GM12878 (cell line): ENCODE measurements at regions not wholly inside any gene's neighbourhood (a gene's known extent, or its start where the extent isn't known, plus 50 kb on each side); places are given as distances from the start of the nearest gene placed in this dataset.

Source experiments
- CEBPB ChIP-seq, 2 experiments: fragments of 150-350 bp in 1 of 2; IDR thresholded peaks; 2 replicates each; pipeline ENCODE4 v1.6.1; 2012 to 2014; ENCODE audit warnings: low read depth in 2 of 2, low read length in 2 of 2, borderline replicate concordance in 1 of 2, inconsistent platforms in 1 of 2
- CHD1 ChIP-seq: IDR thresholded peaks from 2 replicates; pipeline ENCODE4 v1.6.1; 2012; ENCODE audit warnings: low read depth, low read length, improper control_type of control experiment
- CTCF ChIP-seq, 3 experiments: IDR thresholded peaks in 2 of 3; conservative IDR thresholded peaks in 1 of 3; 2 replicates each; pipeline ENCODE4 v1.5.1; 2011; ENCODE audit warnings: low read depth in 3 of 3, low read length in 3 of 3, mild to moderate bottlenecking in 3 of 3, control low read depth in 2 of 3, moderate library complexity in 2 of 3, inconsistent platforms in 1 of 3, mixed read lengths in 1 of 3; ENCODE audit not compliant: control insufficient read depth in 2 of 3, insufficient read depth in 1 of 3; ENCODE audit errors: extremely low read depth in 1 of 3
- ELK1 ChIP-seq: IDR thresholded peaks from 2 replicates; pipeline ENCODE4 v1.6.1; 2012; ENCODE audit warnings: low read depth, low read length, improper control_type of control experiment
- EP300 ChIP-seq, 2 experiments: fragments of 150-350 bp in 1 of 2; IDR thresholded peaks; 2 replicates each; pipeline ENCODE4 v1.6.1; 2011 to 2012; ENCODE audit warnings: low read depth in 2 of 2, low read length in 2 of 2, borderline replicate concordance in 1 of 2, improper control_type of control experiment in 1 of 2, inconsistent platforms in 1 of 2; ENCODE audit not compliant: control insufficient read depth in 1 of 2
- MXI1 ChIP-seq: fragments of 150-350 bp; IDR thresholded peaks from 2 replicates; pipeline ENCODE4 v1.6.1; 2011; ENCODE audit warnings: low read depth, mild to moderate bottlenecking, inconsistent platforms, low read length, improper control_type of control experiment
- NFIC ChIP-seq: IDR thresholded peaks from 2 replicates; pipeline ENCODE4 v1.6.1; 2012; ENCODE audit warnings: low read depth, mild to moderate bottlenecking, inconsistent platforms, low read length, moderate library complexity
- POLR2A ChIP-seq: IDR thresholded peaks from 2 replicates; pipeline ENCODE4 v1.6.1; 2011; ENCODE audit warnings: low read depth, mild to moderate bottlenecking, low read length
- ZSCAN29 ChIP-seq: fragments of 450-650 bp; IDR thresholded peaks from 2 replicates; pipeline ENCODE4 v1.6.1; 2017; ENCODE audit warnings: mild to moderate bottlenecking, moderate library complexity

- TF ChIP-seq CHD1, result no peak
- no peak for TF ChIP-seq ZSCAN29
- no peak for TF ChIP-seq NFIC
- TF ChIP-seq POLR2A, result no peak
- TF ChIP-seq CTCF (IDR thresholded peaks at IDR 0.05 in 2 of 3, conservative IDR thresholded peaks at IDR 0.05 in 1 of 3; ENCODE audit: control insufficient read depth in 2 of 3, extremely low read depth in 1 of 3, insufficient read depth in 1 of 3, low read depth in 3 of 3, low read length in 3 of 3), result no peak
- TF ChIP-seq CEBPB (IDR thresholded peaks at IDR 0.05; ENCODE audit: borderline replicate concordance in 1 of 2, low read depth in 2 of 2, low read length in 2 of 2), result no peak
- TF ChIP-seq MXI1, result no peak
- TF ChIP-seq EP300 (IDR thresholded peaks at IDR 0.05; ENCODE audit: borderline replicate concordance in 1 of 2, control insufficient read depth in 1 of 2, low read depth in 2 of 2, low read length in 2 of 2), result no peak
- TF ChIP-seq ELK1, result no peak
Observed at GRCh38 chr10:106479636-106480035, 684.9 kb downstream of the SORCS1 start.
